ENCODE measurements at regions not wholly inside any gene's neighbourhood (a gene's known extent, or its start where the extent isn't known, plus 50 kb on each side); places are given as distances from the start of the nearest gene placed in this dataset.

- no peak for DNase-seq
- TF ChIP-seq CTCF (IDR thresholded peaks at IDR 0.05) = no peak
- no peaks in the 10 kb centered on the region for H3K36me3 ChIP-seq
- no peaks in the 10 kb centered on the region for H3K9me3 ChIP-seq
- H3K27ac ChIP-seq = no peak overlapping the region
- H3K4me3 ChIP-seq = no peak overlapping the region
- no peaks in the 10 kb centered on the region for H3K27me3 ChIP-seq
- H3K4me1 ChIP-seq = no peaks in the 10 kb centered on the region
- intact Hi-C loops (cut with DNase I; ENCODE audit: low total_unique reads) = no loop called here
These were observed 480.3 kb downstream of the NXPH1 start for GRCh38 chr7:8913682-8914081.

- H3K36me3 ChIP-seq = no peaks in the 10 kb centered on the region
- H3K27me3 ChIP-seq = no peaks in the 10 kb centered on the region
- H3K9me3 ChIP-seq = no peaks in the 10 kb centered on the region
- TF ChIP-seq CTCF (IDR thresholded peaks at IDR 0.05) = no peak
- no peak overlapping the region for H3K4me3 ChIP-seq
- no peaks in the 10 kb centered on the region for H3K4me1 ChIP-seq
- H3K27ac ChIP-seq = no peak overlapping the region
- intact Hi-C loops (cut with DNase I; ENCODE audit: low total_unique reads) = no loop called here
- no peak for DNase-seq
These were observed 488.4 kb downstream of the NXPH1 start for GRCh38 chr7:8921807-8922206.

- no peak for DNase-seq
- intact Hi-C loops (cut with DNase I; ENCODE audit: low total_unique reads) = no loop called here
- Histone ChIP-seq H3K4me1 (no peaks in the 10 kb centered on the region), H3K9me3 (no peaks in the 10 kb centered on the region), H3K27ac (no peak overlapping the region), H3K4me3 (no peak overlapping the region), H3K36me3 (no peaks in the 10 kb centered on the region), H3K27me3 (no peaks in the 10 kb centered on the region)
- TF ChIP-seq CTCF (IDR thresholded peaks at IDR 0.05) = no peak
These were observed 489.3 kb downstream of the NXPH1 start for GRCh38 chr7:8922726-8923125.

GRCh38 chr7:8923164-8923806 is 489.9 kb downstream of the NXPH1 start:
- Histone ChIP-seq H3K9me3 (no peaks in the 10 kb centered on the region), H3K27me3 (no peaks in the 10 kb centered on the region), H3K36me3 (no peaks in the 10 kb centered on the region), H3K27ac (no peak overlapping the region), H3K4me1 (no peaks in the 10 kb centered on the region), H3K4me3 (no peak overlapping the region)
- no peak for DNase-seq
- no peak for TF ChIP-seq CTCF (IDR thresholded peaks at IDR 0.05)
- intact Hi-C loops (cut with DNase I; ENCODE audit: low total_unique reads) = no loop called here

- no peak overlapping the region for H3K4me3 ChIP-seq
- intact Hi-C loops (cut with DNase I; ENCODE audit: low total_unique reads) = no loop called here
- TF ChIP-seq CTCF (IDR thresholded peaks at IDR 0.05) = no peak
- no peaks in the 10 kb centered on the region for H3K9me3 ChIP-seq
- no peak for DNase-seq
- no peak overlapping the region for H3K27ac ChIP-seq
- H3K4me1 ChIP-seq = no peaks in the 10 kb centered on the region
- no peaks in the 10 kb centered on the region for H3K36me3 ChIP-seq
- H3K27me3 ChIP-seq = no peaks in the 10 kb centered on the region
These were observed 498.7 kb downstream of the NXPH1 start for GRCh38 chr7:8931906-8932646.

Measured in tibial artery (tissue), 4 donors.